IPS DF 19.7 (cell line): ENCODE measurements at regions not wholly inside any gene's neighbourhood (a gene's known extent, or its start where the extent isn't known, plus 50 kb on each side); places are given as distances from the start of the nearest gene placed in this dataset.
"Not testable (repeated sequence)": the region's sequence is repeated elsewhere in the genome, so short reads cannot be mapped to it uniquely, and the experiment has no call there.

Experiments used
- DNase-seq: peaks from one replicate; pipeline ENCODE4 v3.0.0-alpha.2; 2013; ENCODE audit warnings: low read depth, low spot score

DNA sequence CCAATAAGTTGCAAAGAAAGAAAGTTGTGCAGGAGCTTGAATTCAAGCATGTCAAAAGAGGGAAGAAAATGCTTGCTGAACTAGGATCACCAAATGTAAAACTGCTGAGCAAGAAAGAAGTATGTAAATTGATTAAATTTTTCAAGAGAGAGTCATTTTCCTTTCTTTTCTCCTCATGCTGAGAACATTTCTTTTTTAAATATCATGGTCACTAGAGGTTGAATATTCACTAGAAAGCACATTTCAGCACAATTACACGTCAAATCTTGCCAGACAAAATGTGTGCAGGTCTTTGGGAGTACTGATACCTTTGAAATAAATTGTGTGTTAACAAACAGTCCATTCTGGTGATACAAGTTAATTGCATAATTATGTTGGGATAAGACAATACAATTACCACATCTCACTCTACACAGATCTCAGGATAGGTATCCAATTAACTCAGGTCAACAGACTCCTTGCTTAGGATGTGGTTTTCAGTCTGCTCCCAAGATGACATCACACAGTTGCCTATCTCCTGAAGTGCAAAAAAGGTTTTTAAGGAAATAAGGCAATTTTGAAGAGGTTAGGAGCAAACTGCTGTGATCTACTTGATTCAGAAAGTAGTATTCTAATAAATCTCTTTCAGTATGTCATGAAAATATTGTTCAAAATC is 862.2 kb downstream of the RPS29 start:
- DNase-seq = no peak

DNA sequence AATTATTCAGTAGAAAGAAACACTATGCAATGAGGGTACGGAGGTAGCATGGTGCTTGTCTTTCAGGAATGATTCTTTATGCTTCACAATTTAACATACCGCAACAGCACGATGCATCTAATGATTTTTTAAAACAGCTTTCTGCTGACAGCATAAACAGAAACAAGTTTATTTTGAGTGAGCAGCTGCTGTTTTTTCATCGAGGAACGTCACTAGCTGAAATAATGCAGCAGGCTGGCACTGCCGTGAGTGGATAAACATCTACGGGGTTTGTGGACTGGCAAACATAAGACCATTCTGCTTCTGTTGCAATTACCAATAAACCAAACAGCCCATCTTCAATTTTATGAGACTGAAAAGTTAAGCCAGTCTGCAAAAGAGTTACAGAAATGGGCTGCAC is 871.8 kb downstream of the RPS29 start:
- DNase-seq = no peak

DNA sequence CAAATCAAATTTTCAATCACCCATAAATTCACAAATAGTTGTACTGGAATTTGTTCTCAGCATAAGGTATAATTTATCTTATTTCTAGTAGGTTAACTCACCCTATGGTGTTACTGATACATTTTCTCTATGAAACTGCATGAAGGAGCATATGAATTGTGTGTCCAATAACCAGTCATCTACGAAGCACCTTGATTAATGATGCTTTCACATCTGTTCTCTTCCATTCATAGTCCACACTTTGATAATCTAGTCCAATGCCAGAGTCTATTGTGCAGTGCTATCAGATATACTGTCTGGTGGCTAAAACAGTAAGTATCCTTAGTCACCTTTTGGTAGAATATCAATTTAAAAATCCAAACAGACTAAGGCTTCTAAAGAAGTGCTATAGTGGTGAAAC is 876.0 kb downstream of the RPS29 start:
- no peak for DNase-seq

DNA sequence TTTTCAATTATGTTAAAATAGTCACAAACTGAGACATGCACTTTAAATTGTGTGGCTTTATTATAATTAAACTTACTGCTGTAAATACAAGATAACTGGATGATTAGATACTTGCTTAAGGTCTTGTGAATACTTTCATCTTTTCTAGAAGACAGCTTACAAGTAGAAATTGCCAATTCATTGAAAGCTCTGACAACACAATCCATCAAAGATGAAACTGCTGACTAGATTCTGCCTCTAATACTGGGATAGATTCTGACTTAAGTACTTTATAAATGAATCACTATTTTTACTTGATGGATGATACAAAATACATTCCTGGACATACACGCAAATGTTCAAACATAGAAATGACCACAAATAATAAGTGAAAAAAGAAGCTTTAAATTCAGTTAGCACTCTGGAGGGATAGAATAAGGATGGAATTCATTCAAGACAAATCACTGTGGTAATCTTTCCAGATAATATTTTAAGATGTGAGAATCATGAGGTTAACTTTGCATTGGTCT is 876.8 kb downstream of the RPS29 start:
- DNase-seq = no peak

DNA sequence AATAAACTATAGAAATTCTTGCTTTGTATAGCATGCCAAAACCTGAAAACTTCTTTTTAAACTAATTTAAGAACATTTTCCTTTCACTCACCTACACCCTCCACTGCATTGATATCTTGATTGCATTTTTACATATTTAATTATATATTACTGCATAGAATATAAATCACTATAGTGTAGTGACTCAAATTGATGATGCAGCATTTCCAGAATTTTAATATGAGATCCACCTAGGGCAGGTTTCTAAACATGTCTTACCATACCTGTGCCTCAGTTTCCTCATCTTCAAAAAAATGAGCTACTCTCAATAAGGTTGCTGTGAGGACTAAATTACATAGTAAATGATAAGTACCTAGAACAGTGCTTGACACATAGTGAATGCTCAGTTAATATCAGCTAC is 881.5 kb downstream of the RPS29 start:
- DNase-seq = no peak

DNA sequence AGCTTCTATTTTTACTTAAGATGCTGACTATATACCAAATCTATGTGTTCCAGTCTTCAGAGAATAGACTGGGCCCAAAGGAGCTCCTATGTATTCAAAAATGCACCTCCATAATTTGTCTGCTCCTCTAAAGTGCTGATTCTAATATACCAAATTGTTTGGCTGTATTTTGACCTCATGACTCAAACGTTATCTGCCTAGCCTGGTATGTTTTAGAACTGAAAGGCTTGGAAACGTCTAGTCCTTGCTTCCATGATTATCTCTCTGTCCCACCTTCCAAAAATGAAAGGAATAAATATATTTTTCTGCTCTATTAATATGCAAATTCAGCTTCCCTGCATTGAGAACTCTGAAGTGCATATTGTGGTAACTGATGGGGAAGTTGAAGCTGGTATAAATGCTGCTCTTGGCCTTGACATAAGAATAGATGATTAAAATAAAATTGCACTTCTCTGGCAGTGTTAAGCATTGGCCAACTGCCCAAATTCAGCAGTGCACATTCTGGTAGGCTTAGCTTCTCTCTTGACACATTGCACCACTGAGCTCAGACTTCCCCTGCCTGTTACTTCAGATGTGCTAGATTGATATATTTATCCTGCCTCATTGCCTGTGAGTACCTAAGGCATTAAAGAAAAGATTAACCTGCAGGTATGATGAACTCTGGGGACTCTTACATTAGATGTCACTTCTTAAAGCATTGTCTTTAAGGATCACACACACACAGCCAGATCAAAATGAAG is 882.3 kb downstream of the RPS29 start:
- no peak for DNase-seq

DNA sequence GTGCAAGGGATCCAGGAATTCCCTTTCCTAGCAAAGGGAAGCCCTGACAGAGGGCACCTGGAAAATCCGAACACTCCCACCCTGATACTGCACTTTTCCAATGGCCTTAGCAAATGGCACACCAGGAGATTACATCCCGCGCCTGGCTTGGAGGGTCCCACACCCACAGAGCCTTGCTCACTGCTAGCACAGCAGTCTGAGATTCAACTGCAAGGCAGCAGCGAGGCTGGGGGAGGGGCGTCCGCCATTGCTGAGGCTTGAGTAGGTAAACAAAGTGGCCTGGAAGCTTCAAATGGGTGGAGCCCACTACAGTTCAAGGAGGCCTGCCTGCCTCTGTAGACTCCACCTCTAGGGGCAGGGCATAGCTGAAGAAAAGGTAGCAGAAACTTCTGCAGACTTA is 888.8 kb downstream of the RPS29 start:
- DNase-seq = not testable (repeated sequence)

DNA sequence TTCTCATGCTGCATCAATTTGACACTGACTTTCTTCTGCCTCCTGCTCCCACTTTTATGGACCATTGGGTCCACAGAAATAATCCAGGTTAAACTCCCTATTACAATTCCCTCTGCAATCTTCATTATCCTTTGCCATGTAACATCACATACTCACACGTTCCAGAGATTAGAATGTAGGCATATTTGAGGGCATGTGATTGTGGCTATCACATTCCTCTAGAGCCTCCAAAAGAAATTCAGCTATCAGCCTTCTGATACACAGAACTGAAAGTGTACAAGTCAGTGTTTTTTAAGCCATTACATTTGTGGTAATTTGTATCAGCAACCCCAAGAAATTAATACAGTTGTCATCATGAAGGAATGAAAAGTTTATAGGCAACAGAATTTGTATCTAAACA is 892.4 kb downstream of the RPS29 start:
- DNase-seq = no peak

DNA sequence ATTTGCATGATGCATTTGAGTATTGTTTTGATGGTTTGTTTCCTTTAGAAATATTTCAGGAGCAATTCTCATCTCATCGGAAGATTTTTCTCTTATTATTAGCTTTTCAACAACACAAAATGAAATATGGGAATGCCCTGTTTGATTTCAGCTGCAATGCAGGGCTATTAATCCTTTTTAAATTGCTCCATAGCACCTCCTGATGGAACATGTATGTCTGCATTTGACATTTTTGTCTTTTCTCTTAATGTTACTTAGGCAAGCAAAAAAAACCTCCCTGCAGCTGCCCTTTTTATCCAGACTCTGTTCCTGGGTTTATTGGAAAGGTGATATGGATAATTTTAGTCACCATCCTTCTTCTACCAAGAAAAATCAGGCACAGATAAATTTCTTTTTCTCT is 895.8 kb downstream of the RPS29 start:
- no peak for DNase-seq

DNA sequence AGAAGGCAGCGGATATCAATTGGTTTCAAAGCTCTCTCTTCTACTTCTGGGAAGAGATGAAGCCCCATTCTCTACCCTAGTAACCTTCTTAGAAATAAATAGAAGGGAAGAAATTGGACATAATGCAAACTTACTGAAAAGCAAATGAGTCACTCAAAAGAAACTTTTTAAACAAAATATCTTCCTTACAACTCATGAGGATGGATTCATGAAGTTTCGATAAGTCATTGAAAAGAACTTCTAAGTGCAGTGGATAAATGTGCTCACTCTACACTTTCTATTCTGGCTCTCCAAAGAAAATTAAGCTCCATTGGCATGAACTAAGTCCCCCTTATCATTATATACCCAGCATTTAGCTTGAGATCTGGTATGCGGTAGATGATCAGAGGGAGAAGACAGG is 899.5 kb downstream of the RPS29 start:
- DNase-seq = no peak

DNA sequence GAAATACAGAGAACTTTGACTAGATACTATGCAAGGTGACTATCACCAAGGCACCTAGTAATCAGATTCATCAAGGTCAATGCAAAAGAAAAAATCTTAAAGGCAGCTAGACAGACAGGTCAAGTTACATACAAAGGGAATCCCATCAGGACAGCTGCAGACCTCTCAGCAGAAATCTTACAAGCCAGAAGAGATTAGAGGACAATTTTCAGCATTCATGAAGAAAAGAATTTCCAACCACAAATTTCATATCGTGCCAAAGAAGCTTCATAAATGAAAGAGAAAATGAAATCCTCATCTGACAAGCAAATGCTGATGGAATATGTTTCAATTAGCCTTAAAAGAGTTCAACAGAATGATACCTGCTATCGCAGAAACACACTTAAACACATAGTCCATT is 913.7 kb downstream of the RPS29 start:
- no peak for DNase-seq

DNA sequence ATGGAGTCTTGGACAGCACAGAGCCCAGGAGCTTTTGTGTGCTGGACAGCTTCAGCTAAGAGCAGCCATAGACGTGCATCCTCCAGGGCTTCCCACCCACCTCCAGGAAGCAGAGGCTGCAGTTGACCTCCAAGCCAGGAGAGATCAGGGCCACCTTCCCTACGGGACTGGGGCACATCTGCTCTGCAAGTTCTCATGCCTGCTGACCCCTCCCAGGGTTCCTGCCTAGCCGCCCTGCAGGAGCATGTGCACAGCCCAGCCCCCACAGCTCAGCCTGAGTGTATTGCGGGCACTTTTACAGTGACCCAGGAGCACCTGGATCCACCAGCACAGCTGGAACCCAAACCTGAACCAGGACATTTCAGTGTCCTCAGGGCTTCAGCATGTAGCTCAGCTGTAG is 915.2 kb downstream of the RPS29 start:
- DNase-seq = no peak

DNA sequence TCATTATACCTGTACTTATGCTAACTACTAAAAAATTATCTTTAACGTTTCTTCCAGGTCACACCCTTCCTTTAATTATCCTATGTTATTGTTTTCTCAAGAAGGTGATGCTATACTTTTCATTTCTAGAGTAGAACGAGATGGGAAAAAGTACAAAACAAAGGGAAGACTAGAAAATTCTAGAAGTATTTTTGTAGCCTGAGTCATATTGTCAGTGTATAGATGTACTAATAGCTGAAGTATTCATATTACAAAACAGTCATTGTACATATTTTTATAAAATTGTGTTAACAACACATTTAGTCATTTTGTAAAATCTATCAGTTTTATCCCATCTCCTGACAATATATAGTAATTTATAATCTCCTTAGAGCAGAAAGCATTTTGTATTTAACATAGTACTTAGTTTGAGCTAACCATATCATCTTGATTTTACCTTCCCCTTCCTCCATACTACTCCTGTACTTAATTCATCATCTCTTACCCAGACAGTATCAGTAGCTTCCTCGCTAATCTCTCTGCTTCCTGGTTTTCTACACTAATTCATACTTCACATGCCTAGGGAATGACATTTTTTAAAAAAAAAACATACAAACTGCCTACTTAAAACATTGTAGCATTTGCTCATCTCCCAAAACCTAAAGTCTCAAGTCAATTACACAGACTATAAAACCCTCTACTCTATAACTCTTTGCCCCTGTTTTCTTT is 920.9 kb downstream of the RPS29 start:
- no peak for DNase-seq

DNA sequence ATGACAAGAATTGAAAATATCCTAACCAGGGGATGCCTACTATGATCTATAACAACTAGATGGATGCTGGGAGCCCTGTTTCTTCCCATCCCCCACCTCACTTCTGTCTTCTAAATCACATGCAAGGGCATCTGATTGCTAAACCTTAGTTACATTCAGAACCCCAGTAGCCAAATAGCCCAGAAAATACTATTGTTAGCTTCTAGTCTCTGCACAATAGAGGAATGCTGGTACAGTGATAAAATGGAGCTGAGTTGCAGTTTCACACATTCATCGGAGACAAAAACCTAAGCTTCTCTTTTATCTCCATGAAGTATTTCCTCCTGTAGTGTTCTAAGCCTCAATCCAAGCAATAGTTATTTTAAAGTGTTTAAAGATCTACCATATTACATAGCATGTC is 942.9 kb downstream of the RPS29 start:
- no peak for DNase-seq

DNA sequence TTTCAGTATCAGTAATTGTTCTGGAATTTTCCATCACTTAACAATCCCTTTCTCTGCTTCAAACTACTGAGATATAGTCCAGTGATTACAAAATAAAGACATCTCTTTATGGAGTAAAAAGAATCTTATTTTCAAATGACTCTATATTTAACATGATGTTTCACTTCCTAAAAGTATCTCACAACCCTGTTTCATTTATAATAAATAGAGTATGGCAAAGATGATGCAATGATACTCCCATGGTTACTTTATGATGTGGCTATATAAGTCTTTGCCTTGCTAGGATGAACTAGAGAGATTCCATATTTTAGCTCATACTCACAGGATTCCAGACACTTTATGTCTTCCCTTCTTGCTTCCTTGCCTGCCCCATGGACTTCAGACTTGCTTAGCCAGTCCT is 953.5 kb upstream of the MDGA2 start:
- DNase-seq = no peak

DNA sequence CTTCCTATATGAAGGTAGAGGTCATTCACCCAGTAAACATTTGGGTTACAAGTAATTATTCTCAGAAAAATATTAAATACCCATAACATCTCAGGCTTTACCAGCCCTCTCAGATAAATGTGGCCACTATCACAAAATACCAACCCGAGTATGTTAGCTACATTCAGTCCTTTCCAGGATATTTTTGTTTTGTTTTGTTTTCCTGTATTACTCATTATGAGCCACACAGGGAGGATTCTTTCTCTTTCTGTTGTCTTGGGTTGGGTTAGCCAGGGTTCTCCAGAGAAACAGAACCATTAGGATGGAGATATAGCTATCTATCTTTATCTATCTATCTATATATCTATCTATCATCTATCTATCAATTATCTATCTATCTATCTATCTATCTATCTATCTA is 947.6 kb upstream of the MDGA2 start:
- no peak for DNase-seq

DNA sequence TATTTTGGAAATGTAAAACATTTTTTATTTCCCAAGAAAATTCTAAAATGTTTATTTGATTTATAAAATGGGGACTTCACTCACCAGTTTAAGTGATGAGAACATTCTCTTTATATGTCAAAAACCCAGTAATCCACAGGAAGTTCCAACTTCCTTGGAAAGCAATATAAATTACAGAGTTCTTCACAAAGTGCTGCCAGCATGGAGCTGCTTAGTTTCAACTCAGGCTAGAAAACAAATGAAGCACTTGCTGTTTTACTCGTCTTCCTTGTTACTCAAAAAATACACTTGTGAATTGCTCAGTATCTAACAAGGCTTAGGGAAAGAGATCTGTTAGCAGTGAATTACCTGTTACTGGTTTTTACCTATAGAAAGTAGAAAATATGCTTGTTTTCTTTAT is 942.7 kb upstream of the MDGA2 start:
- no peak for DNase-seq

DNA sequence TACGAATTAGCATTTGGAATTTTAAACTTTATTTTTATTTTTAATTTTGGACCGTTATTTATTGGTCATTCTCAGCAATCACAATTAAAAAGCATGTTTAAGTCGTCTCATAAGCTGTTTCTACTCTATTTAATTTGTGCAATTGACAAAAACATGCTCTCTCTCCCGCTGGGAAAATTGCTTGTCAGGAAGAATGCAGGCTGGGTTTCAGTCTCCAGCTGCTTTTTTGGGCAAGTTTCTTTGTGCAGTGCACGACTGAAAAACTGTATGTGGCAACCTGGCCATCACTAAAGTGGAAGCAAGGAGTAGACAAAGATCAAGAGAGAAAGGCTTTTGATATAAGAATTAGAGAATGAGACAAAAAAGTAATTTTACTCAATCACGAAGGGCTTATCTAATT is 941.5 kb upstream of the MDGA2 start:
- no peak for DNase-seq

DNA sequence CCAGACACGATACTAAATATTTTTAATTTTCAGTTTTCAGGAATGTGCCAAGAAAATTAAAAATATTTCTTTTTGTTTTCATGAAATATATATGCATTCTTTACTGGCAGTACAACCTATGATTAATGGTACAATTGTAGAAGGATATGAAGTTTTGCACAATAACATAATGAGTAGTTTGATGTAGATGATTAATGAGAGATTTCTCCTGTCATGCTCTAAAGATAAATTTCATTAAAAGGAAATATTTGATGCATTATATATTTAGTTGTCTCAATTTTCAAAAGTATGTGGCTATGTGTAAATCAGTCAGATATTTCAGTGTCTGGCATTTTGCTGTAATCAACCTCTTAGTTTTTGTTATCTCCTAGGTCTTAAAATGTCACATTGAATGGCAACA is 940.2 kb upstream of the MDGA2 start:
- DNase-seq = no peak

DNA sequence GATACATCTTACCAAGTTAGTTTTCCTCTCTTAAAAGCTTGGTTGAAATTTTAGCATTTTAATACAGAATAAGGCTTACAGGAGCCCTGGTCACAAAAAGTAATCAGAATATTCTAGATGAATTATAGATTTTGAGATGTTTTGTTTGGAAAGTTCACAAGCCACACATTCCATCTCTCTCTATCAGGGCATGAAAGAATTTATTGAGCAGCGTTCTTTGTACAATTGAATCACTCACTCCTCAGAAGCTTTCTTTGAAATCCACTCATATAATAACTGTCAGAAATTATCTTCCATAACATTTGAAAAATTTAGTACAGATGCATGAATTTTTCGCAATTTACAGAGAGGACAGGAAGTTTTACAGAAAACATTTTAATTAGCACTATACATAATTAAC is 938.6 kb upstream of the MDGA2 start:
- DNase-seq = no peak

DNA sequence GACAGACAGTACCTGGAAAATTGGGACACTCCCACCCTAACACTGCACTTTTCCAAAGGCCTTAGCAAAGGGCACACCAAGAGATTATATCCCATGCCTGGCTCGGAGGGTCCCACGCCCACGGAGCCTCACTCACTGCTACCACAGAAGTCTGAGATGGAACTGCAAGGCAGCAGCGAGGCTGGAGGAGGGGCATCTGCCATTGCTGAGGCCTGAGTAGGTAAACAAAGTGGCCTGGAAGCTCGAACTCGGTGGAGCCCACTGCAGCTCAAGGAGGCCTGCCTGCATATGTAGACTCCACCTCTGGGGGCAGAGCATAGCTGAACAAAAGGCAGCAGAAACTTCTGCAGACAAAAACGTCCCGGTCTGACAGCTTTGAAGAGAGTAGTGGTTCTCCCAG is 931.6 kb upstream of the MDGA2 start:
- DNase-seq = not testable (repeated sequence)

DNA sequence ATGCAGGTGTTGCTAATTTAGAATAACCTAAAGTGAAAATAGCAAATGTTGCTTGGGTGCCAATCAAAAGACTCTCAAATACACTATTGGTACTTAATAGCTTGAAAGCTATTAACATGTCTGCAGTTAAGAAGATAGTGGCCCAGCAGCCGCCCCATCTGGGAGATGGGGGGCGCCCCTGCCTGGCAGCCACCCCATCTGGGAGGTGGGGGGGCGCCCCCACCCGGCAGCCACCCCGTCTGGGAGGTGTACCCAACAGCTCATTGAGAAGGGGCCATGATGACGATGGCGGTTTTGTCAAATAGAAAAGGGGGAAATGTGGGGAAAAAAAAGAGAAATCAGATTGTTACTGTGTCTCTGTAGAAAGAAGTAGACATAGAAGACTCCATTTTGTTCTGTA is 923.1 kb upstream of the MDGA2 start:
- no peak for DNase-seq

DNA sequence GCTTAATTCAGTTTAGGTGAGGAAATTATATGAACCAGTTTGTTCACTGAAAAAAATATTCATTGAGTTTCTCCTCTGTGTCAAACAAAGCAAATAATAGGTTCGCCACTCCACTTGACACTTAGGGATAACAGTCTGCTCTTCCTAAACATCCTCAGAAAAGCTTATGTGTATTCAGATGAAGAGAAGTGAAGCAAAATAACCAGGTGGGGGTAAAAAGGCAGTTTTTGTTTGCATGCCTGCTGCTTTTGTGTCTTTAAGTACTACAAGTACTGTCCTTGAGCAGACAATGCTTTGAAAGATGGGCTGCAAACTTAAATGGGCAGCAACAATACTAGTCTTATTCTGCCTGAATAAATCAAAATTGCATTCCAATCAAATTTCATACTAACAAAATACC is 910.7 kb upstream of the MDGA2 start:
- DNase-seq = no peak
